AG04450 (cell line): ENCODE measurements at regions not wholly inside any gene's neighbourhood (a gene's known extent, or its start where the extent isn't known, plus 50 kb on each side); places are given as distances from the start of the nearest gene placed in this dataset.
A peak's percentile ranks its signal among the peaks of the same experiment; 100 is the strongest.

Experiments
- CTCF ChIA-PET: fragments of 300-600, 350-600 bp; formaldehyde crosslinking; extraction: SDS; loops from one replicate; lab custom pipeline; 2022; ENCODE audit warnings: antibody characterized with exemption, inconsistent platforms; lab: Charles Lee
- POLR2A ChIA-PET: fragments of 350-600 bp; formaldehyde crosslinking; extraction: SDS; loops from one replicate; lab custom pipeline; 2021; ENCODE audit warnings: antibody characterized with exemption, inconsistent platforms; lab: Yijun Ruan, JAX
- DNase-seq: peaks from one replicate; pipeline ENCODE4 v3.0.0-alpha.2; 2011; ENCODE audit warnings: low read depth, low spot score
- H3K27ac ChIP-seq: one replicate; pipeline ENCODE4 v1.5.1; 2012; ENCODE audit warnings: low read depth, low read length, control low read depth
- H3K27me3 ChIP-seq: one replicate; pipeline ENCODE4 v1.6.0; 2012; ENCODE audit warnings: low read length; ENCODE audit not compliant: control insufficient read depth, insufficient read depth
- H3K4me3 ChIP-seq: 2 replicates; pipeline ENCODE4 v1.5.1; 2011; ENCODE audit warnings: mild to moderate bottlenecking, low read depth, low read length, control low read depth
- H3K9me3 ChIP-seq: 2 replicates; pipeline ENCODE4 v1.5.1; 2012; ENCODE audit warnings: low read length; ENCODE audit not compliant: control insufficient read depth, insufficient read depth
- CTCF ChIP-seq: IDR thresholded peaks from 2 replicates; pipeline ENCODE4 v1.5.1; 2011; ENCODE audit warnings: low read depth, low read length, control low read depth, inconsistent platforms

DNA sequence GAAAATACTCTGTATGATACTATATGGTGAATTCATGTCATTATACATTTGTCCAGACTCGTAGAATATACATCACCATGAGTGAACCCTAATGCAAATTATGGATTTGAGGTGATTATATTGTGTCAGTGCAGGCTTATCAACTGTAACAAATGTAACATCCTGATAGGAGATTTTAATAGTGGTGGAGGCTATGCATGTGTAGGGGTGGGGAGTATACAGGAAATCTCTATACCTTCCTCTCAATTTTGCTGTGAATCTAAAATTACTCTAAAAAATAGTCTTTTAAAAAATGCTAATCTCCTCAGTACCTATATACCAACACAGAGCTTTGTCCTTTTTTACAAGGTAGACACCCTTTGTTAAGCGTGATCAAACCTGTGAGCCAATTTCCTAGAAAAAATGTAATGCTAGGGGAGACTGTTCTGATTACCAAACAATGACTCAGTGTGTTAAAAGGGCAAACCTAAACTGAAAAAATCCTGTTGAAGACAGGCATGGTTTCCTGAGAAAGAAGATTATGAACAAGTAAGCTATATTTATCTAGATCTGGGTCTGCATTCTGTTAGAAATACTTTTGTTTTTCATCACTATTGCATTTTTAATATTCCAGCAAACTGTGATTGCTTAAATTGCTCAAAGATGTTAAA, 170.9 kb downstream of the DUSP6 start:
- no peak for TF ChIP-seq CTCF
- CTCF ChIA-PET = interaction anchor here (0.6 to 1.3 kb wide), 2 partner anchors 25 to 234 kb away, joined by 3 to 4 read pairs; no protein-coding TSS in a partner anchor
- POLR2A ChIA-PET = interaction anchor here (0.6 kb wide), 1 partner anchor 19 kb away, joined by 3 read pairs; no protein-coding TSS in a partner anchor
- no peak overlapping the region for H3K27ac ChIP-seq
- H3K4me3 ChIP-seq = no peak overlapping the region
- no peaks in the 10 kb centered on the region for H3K27me3 ChIP-seq
- no peaks in the 10 kb centered on the region for H3K9me3 ChIP-seq
- DNase-seq = peak; percentile 21

GRCh38 chr12:89180496-89180895, 171.8 kb downstream of the DUSP6 start:
- ChIA-PET CTCF (interaction anchor here (1.3 to 1.5 kb wide), 3 partner anchors 13 to 24 kb away, joined by 3 to 4 read pairs (median 4); no protein-coding TSS in a partner anchor), POLR2A (interaction anchor here (0.7 kb wide), 1 partner anchor 204 kb away, joined by 3 read pairs; no protein-coding TSS in a partner anchor)
- no peaks in the 10 kb centered on the region for H3K9me3 ChIP-seq
- no peak for TF ChIP-seq CTCF
- H3K4me3 ChIP-seq = no peak overlapping the region
- no peak for DNase-seq
- no peaks in the 10 kb centered on the region for H3K27me3 ChIP-seq
- H3K27ac ChIP-seq = no peak overlapping the region

DNA sequence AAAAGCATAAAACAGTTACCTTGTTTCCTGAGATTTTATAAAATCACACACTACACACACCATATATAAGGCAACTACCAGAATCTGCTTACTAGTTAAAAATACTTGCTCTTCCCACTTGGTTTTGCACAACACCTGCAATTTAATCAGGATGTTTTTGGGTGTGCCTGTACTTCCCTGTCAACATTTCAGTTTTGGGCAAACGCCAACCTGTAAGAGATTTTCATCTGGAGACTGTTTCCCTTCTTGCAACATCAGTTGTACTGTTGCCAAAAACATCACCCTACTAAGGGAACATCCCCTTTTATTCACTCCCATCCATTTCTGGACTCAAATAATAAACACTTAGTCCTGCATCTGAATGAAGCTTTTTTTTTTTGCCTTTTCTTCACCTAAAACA, 172.3 kb downstream of the DUSP6 start:
- Histone ChIP-seq H3K9me3 (no peaks in the 10 kb centered on the region), H3K27me3 (no peaks in the 10 kb centered on the region), H3K27ac (no peak overlapping the region), H3K4me3 (no peak overlapping the region)
- CTCF ChIA-PET = interaction anchor here (1.4 to 1.5 kb wide), 2 partner anchors 13 to 14 kb away, joined by 3 to 4 read pairs; no protein-coding TSS in a partner anchor
- no peak for TF ChIP-seq CTCF
- no peak for DNase-seq
- POLR2A ChIA-PET = interaction anchor here (0.7 kb wide), 1 partner anchor 204 kb away, joined by 3 read pairs; no protein-coding TSS in a partner anchor

- TF ChIP-seq CTCF = no peak
- Histone ChIP-seq H3K27ac (no peak overlapping the region), H3K4me3 (no peak overlapping the region), H3K27me3 (no peaks in the 10 kb centered on the region), H3K9me3 (no peaks in the 10 kb centered on the region)
- ChIA-PET POLR2A (no interaction called here), CTCF (interaction anchor here (1.5 kb wide), 1 partner anchor 14 kb away, joined by 3 read pairs; no protein-coding TSS in a partner anchor)
- DNase-seq = no peak
Measured at GRCh38 chr12:89179245-89179644, 173.1 kb downstream of the DUSP6 start.

- Histone ChIP-seq H3K27me3 (no peaks in the 10 kb centered on the region), H3K9me3 (no peaks in the 10 kb centered on the region), H3K27ac (no peak overlapping the region), H3K4me3 (no peak overlapping the region)
- POLR2A ChIA-PET = no interaction called here
- no peak for TF ChIP-seq CTCF
- no peak for DNase-seq
- CTCF ChIA-PET = no interaction called here
Measured at GRCh38 chr12:89177802-89178395, 174.4 kb downstream of the DUSP6 start.
